ENCODE measurements at regions not wholly inside any gene's neighbourhood (a gene's known extent, or its start where the extent isn't known, plus 50 kb on each side); places are given as distances from the start of the nearest gene placed in this dataset.

DNA sequence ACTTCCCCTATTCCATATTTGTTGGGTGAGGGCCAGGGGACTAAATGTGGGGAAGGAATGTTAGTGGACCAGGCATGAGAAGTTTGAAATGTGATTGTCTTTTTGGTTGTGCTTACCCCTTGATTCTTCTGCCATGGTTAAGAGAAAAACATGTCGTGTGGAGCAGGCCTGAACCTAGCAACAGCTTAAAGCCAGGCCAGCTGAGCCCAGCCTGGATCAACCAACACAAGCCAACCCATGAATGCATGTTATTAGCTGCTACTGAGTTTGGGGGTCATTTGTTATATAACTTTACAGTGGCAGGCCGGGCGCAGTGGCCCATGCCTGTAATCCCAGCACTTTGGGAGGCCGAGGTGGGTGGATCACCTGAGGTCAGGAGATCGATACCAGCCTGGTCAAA is 52.4 kb upstream of the TRIO start:
- H3K27ac Mint-ChIP-seq: no peak overlapping the region
- H3K4me3 Mint-ChIP-seq: no peak overlapping the region
- H3K27me3 Mint-ChIP-seq: peaks cover 7% of the 10 kb centered on the region
- H3K36me3 Mint-ChIP-seq: no peaks in the 10 kb centered on the region
- H3K4me1 Mint-ChIP-seq: no peaks in the 10 kb centered on the region
- no peaks in the 10 kb centered on the region for H3K9me3 Mint-ChIP-seq

DNA sequence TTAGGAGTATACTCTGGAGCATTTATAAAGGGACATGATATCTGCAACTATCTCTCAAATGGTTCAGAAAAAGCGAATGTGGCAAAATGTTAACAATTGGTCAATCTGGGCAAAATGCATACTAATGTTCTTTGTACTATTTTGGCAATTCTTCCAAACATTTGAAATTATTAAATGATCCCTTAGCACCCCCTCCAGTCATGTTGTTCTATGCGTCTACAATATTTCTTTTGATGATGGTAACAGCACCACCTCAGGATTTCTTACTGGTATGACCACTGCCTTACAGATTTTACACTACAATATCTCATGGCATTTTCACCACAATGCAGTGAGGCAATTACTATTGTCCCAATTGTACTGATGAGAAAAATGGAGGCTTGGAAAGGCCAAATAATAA is 52.9 kb upstream of the TRIO start:
- Mint-ChIP-seq H3K9me3 (no peaks in the 10 kb centered on the region), H3K27me3 (peaks cover 7% of the 10 kb centered on the region), H3K36me3 (no peaks in the 10 kb centered on the region), H3K4me3 (no peak overlapping the region), H3K27ac (no peak overlapping the region), H3K4me1 (no peaks in the 10 kb centered on the region)

DNA sequence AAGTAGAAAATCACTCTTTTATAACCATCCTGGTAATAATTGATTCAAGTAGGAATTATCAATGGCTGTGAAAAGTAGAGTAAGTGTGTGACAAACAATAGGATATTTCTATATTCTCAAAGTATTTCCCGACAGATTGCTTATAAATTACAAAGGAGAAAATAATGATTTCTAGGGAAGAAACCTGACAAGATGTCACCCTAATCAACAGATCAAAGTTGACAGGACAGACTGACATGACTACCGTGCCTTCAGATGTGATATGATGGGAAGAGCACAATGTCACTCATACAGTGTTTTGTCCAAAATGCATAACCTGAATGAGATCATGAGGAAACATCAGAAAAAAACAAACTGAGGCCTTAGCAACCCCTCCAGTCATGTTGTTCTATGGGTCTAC is 53.9 kb upstream of the TRIO start:
- H3K27me3 Mint-ChIP-seq: peaks cover 7% of the 10 kb centered on the region
- no peaks in the 10 kb centered on the region for H3K36me3 Mint-ChIP-seq
- no peak overlapping the region for H3K4me3 Mint-ChIP-seq
- no peaks in the 10 kb centered on the region for H3K9me3 Mint-ChIP-seq
- no peaks in the 10 kb centered on the region for H3K4me1 Mint-ChIP-seq
- no peak overlapping the region for H3K27ac Mint-ChIP-seq

DNA sequence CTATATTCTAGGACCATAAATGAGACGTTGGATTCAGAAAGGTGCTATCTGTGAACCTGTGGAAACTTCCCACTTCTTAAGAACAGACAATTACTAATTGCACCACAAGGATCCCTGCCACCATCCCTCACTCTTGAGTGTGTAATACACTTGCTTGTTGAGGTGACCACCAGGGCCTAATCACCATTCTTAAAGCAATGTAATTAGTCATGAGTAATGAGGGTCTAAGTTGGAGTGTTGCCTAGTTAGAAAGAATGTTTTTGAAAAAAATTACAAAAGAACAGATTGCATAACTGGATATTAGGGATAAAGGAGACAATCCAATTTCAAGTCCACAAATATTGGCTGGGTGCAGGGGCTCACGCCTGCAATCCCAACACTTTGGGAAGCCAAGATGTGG is 56.9 kb upstream of the TRIO start:
- H3K9me3 Mint-ChIP-seq: no peaks in the 10 kb centered on the region
- H3K36me3 Mint-ChIP-seq: no peaks in the 10 kb centered on the region
- H3K4me3 Mint-ChIP-seq: no peak overlapping the region
- H3K27ac Mint-ChIP-seq: peak overlapping the region; percentile 17
- no peaks in the 10 kb centered on the region for H3K4me1 Mint-ChIP-seq
- peaks cover 5% of the 10 kb centered on the region for H3K27me3 Mint-ChIP-seq

DNA sequence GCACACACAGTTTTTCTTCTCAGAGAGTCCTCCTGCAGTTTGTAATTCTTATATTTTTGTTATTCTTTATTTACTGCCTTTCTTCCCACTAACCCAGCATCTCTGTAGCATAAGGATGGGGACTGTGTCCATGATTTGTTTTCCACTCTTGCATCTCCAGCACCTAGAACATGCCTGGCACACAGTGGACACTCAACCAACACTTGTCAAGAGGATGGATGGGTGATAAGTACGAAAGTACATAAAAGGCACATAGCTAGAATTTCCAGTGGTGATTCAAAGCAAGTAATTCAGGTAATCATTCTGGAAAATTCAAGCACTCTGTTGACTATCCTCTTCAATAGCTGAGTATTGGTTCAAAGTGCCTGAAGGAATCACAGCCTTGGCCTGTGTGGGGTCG is 60.2 kb upstream of the TRIO start:
- no peaks in the 10 kb centered on the region for H3K9me3 Mint-ChIP-seq

DNA sequence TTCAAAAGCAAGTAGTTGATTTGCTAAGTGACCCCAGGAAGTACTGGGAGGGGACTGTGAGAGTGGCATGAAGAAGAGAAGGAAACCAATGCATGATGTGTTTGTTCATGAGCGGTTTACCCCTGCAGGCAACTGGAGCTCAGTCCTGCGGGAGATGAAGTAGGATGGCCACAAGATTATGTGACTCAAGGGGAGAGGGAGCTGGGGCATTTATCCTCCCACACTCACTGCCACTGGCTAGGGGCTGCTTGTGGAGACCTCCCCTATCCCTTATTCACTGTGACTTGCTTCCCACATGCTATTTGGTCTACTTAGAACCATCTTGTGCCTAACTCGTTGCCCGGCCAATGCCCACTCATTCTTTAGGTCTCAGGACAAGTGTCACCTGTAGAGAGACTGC is 60.6 kb upstream of the TRIO start:
- no peak overlapping the region for H3K27ac Mint-ChIP-seq
- no peak overlapping the region for H3K4me3 Mint-ChIP-seq
- H3K4me1 Mint-ChIP-seq: no peaks in the 10 kb centered on the region
- H3K9me3 Mint-ChIP-seq: no peaks in the 10 kb centered on the region
- peaks cover 3% of the 10 kb centered on the region for H3K27me3 Mint-ChIP-seq
- no peaks in the 10 kb centered on the region for H3K36me3 Mint-ChIP-seq

More for the DNA sequence above, 60.2 kb upstream of the TRIO start:
- Mint-ChIP-seq H3K27me3 (peaks cover 3% of the 10 kb centered on the region), H3K4me3 (no peak overlapping the region), H3K27ac (no peak overlapping the region), H3K4me1 (no peaks in the 10 kb centered on the region), H3K36me3 (no peaks in the 10 kb centered on the region)

DNA sequence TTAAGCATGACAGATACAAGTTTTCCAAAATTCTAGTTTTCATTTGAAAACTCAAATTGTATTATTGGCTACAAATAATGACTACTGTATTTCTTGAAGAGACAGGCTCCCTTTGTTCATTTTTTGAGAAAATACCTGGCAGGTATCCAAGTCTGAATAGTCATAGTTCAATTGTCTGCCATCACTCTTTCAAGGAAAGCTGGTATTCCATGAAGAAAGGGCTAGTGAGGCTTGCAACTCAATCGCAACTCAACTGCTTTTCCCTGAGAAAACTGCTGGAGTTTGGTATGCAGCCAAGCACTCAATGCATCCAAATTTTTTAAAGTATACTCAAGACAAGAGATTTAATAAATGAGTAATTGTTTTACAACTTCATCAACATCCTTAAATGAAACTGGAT is 61.4 kb upstream of the TRIO start:
- H3K9me3 Mint-ChIP-seq: no peaks in the 10 kb centered on the region
- H3K27me3 Mint-ChIP-seq: peaks cover 3% of the 10 kb centered on the region
- H3K4me1 Mint-ChIP-seq: no peaks in the 10 kb centered on the region
- H3K4me3 Mint-ChIP-seq: no peak overlapping the region
- H3K27ac Mint-ChIP-seq: no peak overlapping the region
- H3K36me3 Mint-ChIP-seq: no peaks in the 10 kb centered on the region

DNA sequence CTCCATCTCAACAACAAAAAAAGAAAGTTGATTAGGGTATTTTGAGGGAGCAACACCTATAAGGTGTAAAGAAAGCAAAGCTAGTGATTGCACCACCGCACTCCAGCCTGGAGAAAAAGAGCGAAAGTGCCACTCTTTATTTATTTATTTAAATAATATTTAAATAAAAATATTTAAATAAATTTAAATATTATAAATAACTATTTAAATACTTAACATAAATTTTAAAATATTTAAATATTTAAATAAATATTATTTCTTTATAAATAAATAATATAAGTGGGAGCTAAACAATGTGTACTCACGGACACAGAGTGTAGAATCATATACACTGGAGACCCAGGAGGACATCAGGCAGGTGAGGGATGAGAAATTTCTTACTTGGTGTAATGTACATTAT is 64.4 kb upstream of the TRIO start:
- Mint-ChIP-seq H3K4me3 (no peak overlapping the region), H3K4me1 (no peaks in the 10 kb centered on the region), H3K27ac (no peak overlapping the region), H3K9me3 (no peaks in the 10 kb centered on the region), H3K27me3 (peaks cover 1% of the 10 kb centered on the region), H3K36me3 (no peaks in the 10 kb centered on the region)

DNA sequence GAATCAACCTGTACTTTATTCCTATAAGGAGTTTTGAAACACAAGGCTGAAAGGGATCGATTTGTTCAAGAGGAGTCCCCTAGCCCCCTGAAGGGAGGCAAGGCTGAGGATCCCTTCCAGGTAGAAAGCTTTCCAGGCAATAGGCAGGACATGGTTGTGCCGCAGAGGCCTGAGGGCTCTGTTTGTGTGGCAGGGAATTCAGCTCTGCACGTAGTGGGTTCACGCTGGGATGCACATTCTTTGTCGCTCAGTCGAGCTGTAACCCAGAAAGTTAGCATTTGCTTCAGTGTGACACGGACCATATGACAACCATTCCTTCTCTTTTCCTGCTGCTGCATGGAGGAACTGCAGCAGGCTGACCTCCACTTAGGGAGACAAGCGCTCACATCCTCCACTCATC is 65.6 kb upstream of the TRIO start:
- H3K36me3 Mint-ChIP-seq: no peaks in the 10 kb centered on the region
- no peaks in the 10 kb centered on the region for H3K27me3 Mint-ChIP-seq
- no peak overlapping the region for H3K27ac Mint-ChIP-seq
- no peak overlapping the region for H3K4me3 Mint-ChIP-seq
- no peaks in the 10 kb centered on the region for H3K9me3 Mint-ChIP-seq
- no peaks in the 10 kb centered on the region for H3K4me1 Mint-ChIP-seq

DNA sequence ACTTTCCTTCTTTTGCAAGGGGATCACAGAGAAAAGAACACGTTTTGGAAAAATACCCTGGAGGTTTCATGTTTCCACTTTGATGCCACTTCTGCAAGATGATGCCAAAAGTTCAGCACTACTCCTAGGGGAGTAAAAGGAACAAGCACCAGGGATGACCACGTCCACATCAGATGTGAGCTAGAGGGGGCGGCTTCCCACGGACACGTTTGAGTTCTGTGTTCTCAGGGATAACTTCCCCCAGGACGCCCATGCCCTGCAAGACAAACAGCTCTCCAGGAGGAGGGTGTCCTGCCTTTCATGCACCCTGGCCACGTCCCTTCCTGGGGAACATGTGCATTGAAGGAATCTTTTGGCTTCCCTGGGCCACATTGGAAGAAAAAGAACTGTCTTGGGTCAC is 66.6 kb upstream of the TRIO start:
- Mint-ChIP-seq H3K27ac (no peak overlapping the region), H3K4me1 (no peaks in the 10 kb centered on the region), H3K27me3 (no peaks in the 10 kb centered on the region), H3K9me3 (no peaks in the 10 kb centered on the region), H3K4me3 (no peak overlapping the region), H3K36me3 (no peaks in the 10 kb centered on the region)

DNA sequence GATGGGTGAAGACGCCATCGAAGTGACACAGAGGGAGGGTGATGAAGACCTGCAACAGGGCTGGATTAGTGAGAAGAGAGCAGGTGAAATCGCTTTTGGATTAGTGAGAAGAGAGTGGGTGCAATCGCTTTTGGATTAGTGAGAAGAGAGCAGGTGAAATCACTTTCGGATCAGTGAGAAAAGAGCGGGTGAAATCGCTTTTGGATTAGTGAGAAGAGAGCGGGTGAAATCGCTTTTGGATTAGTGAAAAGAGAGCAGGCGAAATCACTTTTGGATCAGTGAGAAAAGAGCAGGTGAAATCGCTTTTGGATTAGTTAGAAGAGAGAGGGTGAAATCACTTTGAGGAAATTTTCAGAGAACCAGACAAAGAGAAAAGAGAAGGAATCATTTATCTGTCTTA is 67.2 kb upstream of the TRIO start:
- no peaks in the 10 kb centered on the region for H3K4me1 Mint-ChIP-seq
- no peaks in the 10 kb centered on the region for H3K27me3 Mint-ChIP-seq
- no peak overlapping the region for H3K27ac Mint-ChIP-seq
- no peaks in the 10 kb centered on the region for H3K36me3 Mint-ChIP-seq
- H3K9me3 Mint-ChIP-seq: no peaks in the 10 kb centered on the region
- no peak overlapping the region for H3K4me3 Mint-ChIP-seq

DNA sequence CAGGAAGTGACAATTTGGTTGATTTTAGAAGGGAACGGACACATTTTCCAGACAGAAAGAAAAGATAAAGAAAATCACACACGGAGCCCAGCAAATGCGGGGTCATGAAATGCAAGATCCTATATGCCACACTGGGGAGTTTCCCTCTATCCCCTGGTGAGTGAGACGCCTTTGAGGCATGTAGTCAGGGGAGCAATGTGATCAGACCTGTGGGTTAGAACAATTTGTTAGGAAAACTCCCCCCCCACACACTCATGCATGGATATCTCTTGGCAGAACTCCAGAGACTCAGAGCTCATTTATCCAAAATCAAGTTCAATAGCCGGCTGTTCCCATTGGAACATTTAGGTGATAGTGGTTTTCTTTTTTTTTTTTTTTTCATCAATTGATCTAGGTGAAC is 71.7 kb upstream of the TRIO start:
- H3K36me3 Mint-ChIP-seq: no peaks in the 10 kb centered on the region
- H3K27ac Mint-ChIP-seq: no peak overlapping the region
- H3K9me3 Mint-ChIP-seq: no peaks in the 10 kb centered on the region

DNA sequence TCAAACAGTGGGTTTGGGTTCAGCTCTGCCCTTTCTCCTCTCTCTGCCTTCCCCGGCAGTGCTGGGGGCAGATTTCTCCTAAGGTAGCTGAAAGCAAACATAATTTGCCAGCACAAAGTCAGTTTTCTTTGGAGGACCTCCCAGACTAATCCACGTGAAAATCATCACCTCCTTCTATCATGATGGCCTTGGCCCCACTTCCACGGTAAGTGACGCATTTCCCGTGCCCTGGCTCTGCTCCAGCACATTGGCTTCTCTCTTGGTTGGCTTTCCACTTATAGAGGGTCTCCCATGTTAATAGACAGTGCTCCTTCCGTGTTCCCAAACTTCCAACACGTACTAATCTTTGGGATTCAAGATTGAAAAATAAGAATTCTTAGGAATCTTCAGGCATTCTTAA is 74.1 kb upstream of the TRIO start:
- H3K9me3 Mint-ChIP-seq: no peaks in the 10 kb centered on the region
- no peaks in the 10 kb centered on the region for H3K36me3 Mint-ChIP-seq
- no peak overlapping the region for H3K27ac Mint-ChIP-seq
- H3K4me3 Mint-ChIP-seq: no peak overlapping the region
- no peaks in the 10 kb centered on the region for H3K27me3 Mint-ChIP-seq
- H3K4me1 Mint-ChIP-seq: no peaks in the 10 kb centered on the region

More for the DNA sequence above, 71.7 kb upstream of the TRIO start:
- H3K4me3 Mint-ChIP-seq: no peak overlapping the region
- no peaks in the 10 kb centered on the region for H3K27me3 Mint-ChIP-seq
- no peaks in the 10 kb centered on the region for H3K4me1 Mint-ChIP-seq

DNA sequence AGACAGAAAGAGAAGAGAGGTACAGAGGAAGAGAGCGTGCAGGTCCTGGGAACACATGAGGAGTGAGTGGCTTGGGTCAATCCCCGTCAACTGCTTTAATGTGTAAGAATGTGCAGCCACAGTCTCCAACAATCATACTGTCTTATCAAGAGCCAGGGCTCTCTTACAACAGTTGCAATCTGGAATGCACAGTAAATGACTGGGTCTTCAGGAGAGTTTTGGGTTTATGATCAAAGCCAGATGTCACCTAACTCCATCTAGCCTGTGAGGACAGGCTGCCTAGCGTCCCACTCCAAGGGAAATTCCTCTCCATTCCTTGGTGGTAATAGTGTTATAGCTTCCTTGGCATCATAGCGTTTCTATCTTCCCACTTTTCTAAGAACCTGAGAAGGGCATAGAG is 75.0 kb upstream of the TRIO start:
- H3K27ac Mint-ChIP-seq: no peak overlapping the region
- H3K4me1 Mint-ChIP-seq: no peaks in the 10 kb centered on the region
- H3K36me3 Mint-ChIP-seq: no peaks in the 10 kb centered on the region
- H3K4me3 Mint-ChIP-seq: no peak overlapping the region
- H3K9me3 Mint-ChIP-seq: no peaks in the 10 kb centered on the region
- H3K27me3 Mint-ChIP-seq: no peaks in the 10 kb centered on the region

DNA sequence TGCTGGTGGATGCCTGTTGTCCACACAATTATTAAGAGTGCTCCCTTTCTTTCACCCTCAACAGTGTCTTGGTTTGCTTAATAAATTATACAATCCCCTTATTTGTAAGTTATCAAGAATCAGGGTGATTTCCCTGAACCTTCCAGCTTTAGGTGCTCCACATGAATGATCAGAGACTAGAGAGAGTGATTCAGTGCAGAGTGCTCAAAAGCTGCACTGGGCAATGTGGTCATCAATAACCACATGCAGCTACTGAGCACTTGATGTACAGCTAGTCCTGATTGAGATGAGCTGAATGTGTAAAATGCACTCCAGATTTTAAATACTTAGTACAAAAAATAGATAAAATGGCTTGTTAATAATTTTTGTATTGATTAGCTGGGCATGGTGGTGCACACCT is 76.8 kb upstream of the TRIO start:
- Mint-ChIP-seq H3K27ac (no peak overlapping the region), H3K9me3 (no peaks in the 10 kb centered on the region), H3K27me3 (no peaks in the 10 kb centered on the region)

DNA sequence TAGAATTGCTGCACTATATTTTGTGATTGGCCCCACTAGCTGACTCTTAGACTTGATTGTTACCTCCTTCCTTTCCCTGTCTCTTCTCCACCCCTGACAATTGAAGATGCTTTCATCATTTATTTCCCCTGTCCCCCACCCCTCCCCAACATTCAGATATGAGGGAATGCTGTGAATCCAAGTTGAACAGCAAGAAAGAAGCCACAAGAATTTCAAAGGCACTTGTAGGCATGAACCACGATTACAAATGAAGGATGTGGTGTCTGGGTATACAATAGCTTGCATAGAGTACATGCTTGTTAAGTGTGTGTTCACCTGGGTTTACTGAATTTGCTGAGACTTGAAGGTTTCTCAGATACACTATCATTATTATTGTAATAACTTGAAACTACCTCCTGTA is 78.3 kb upstream of the TRIO start:
- H3K27me3 Mint-ChIP-seq: no peaks in the 10 kb centered on the region
- no peak overlapping the region for H3K27ac Mint-ChIP-seq

More for the DNA sequence above, 76.8 kb upstream of the TRIO start:
- Mint-ChIP-seq H3K36me3 (no peaks in the 10 kb centered on the region), H3K4me1 (no peaks in the 10 kb centered on the region), H3K4me3 (no peak overlapping the region)

DNA sequence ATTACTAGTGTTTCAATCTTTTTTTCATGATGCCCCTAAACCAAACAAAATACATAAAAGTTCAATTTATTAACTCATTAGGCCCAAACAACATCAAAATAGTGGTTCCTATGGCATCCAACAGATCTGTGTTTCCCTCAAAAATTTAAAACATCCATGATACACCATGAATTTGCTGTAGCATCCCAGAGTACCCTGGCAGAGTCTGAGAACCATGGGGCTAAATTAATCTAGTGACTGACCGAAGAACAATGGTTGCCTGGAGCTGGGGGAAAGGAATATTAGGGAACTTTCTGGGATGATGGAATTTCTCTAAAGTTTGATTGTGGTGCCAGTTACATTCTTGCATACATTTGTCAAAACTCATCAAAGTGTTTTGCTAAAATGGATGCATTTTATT is 79.5 kb upstream of the TRIO start:
- H3K27me3 Mint-ChIP-seq: no peaks in the 10 kb centered on the region
- no peaks in the 10 kb centered on the region for H3K4me1 Mint-ChIP-seq
- no peaks in the 10 kb centered on the region for H3K36me3 Mint-ChIP-seq
- no peaks in the 10 kb centered on the region for H3K9me3 Mint-ChIP-seq
- no peak overlapping the region for H3K4me3 Mint-ChIP-seq
- no peak overlapping the region for H3K27ac Mint-ChIP-seq

More for the DNA sequence above, 78.3 kb upstream of the TRIO start:
- no peaks in the 10 kb centered on the region for H3K4me1 Mint-ChIP-seq
- H3K9me3 Mint-ChIP-seq: no peaks in the 10 kb centered on the region
- no peak overlapping the region for H3K4me3 Mint-ChIP-seq
- H3K36me3 Mint-ChIP-seq: no peaks in the 10 kb centered on the region

DNA sequence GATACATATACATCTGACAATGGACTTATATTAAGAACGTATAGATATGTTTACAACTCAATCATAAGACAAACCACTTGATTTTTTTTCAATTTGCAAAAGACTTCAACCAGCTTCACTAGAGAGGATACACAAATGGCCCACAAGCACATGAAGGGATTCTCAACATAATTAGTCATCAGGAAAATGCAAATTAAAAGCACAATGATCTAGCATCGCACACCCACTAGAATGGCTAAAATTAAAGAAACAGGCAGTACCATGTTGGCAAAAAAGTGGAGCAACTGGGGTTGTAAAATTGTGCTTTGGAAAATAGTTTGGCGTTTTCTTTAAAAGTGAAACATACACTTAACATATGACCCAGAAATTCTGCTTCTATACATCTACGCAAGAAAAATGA is 80.0 kb upstream of the TRIO start:
- Mint-ChIP-seq H3K27ac (no peak overlapping the region), H3K36me3 (no peaks in the 10 kb centered on the region), H3K4me1 (no peaks in the 10 kb centered on the region), H3K9me3 (no peaks in the 10 kb centered on the region), H3K4me3 (no peak overlapping the region), H3K27me3 (no peaks in the 10 kb centered on the region)
